ENCODE measurements at regions not wholly inside any gene's neighbourhood (a gene's known extent, or its start where the extent isn't known, plus 50 kb on each side); places are given as distances from the start of the nearest gene placed in this dataset.

GRCh38 chr14:54223831-54224402, 172.9 kb upstream of the CDKN3 start:
- H3K4me3 ChIP-seq, result no peak overlapping the region
- H3K36me3 ChIP-seq, result no peaks in the 10 kb centered on the region
- H3K27me3 ChIP-seq, result no peaks in the 10 kb centered on the region
- DNase-seq (ENCODE audit: low spot score), result no peak
- H3K27ac ChIP-seq, result no peak overlapping the region
- peaks cover 0 to 7% of the 10 kb centered on the region in 2 donors for H3K4me1 ChIP-seq
- H3K9me3 ChIP-seq, result no peaks in the 10 kb centered on the region
- TF ChIP-seq CTCF (IDR thresholded peaks at IDR 0.05), result no peak

- Histone ChIP-seq H3K4me3 (no peak overlapping the region), H3K27me3 (no peaks in the 10 kb centered on the region), H3K9me3 (no peaks in the 10 kb centered on the region), H3K36me3 (no peaks in the 10 kb centered on the region), H3K4me1 (no peaks in the 10 kb centered on the region), H3K27ac (no peak overlapping the region)
- no peak for DNase-seq (ENCODE audit: low spot score)
- TF ChIP-seq CTCF (IDR thresholded peaks at IDR 0.05), result no peak
Observed at GRCh38 chr14:54225457-54226060, 171.2 kb upstream of the CDKN3 start.

DNA sequence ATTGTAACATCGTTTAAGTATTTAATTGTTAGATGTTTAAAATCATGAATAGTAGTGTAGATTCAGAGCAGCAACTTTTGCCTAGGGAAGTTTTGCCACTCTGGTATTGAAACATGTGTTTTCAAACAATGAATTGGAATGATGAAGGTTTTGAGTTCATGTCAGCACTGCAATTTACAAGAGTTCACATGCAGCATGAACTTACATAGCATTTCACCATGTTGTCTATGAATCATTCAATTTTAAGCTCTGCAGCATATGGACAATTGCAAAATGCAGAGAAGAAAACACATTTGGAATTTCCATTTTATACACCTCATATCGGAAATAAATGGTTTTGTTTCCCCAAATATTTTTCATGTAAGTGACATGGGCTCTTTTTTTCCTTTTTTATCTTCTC, 170.7 kb upstream of the CDKN3 start:
- no peaks in the 10 kb centered on the region for H3K36me3 ChIP-seq

DNA sequence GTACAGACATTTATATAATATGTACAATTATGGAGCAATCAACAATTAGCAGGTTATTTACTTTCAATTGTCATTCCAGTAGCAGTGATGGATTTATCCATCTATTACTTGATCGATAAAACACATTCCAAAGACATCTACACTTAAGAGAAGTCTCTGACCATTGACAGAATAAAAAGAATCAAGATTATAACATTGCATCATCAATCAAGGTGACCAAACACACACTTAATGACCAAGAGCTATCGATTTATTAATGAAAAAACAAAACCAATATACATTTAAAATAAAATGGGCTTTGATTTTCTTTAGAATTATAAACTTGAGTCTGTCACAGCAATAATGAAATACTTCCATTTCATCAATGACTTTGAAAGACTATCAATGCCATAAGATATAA, 170.2 kb upstream of the CDKN3 start:
- no peaks in the 10 kb centered on the region for H3K36me3 ChIP-seq
- no peaks in the 10 kb centered on the region for H3K9me3 ChIP-seq
- no peak overlapping the region for H3K4me3 ChIP-seq
- H3K27me3 ChIP-seq, result no peaks in the 10 kb centered on the region
- DNase-seq (ENCODE audit: low spot score), result no peak
- no peak overlapping the region for H3K27ac ChIP-seq
- no peak for TF ChIP-seq CTCF (IDR thresholded peaks at IDR 0.05)
- no peaks in the 10 kb centered on the region for H3K4me1 ChIP-seq

More for the DNA sequence above, 170.7 kb upstream of the CDKN3 start:
- Histone ChIP-seq H3K27me3 (no peaks in the 10 kb centered on the region), H3K27ac (no peak overlapping the region), H3K4me1 (no peaks in the 10 kb centered on the region), H3K9me3 (no peaks in the 10 kb centered on the region), H3K4me3 (no peak overlapping the region)
- TF ChIP-seq CTCF (IDR thresholded peaks at IDR 0.05), result no peak
- no peak for DNase-seq (ENCODE audit: low spot score)

GRCh38 chr14:54229136-54229535, 167.7 kb upstream of the CDKN3 start:
- Histone ChIP-seq H3K4me3 (no peak overlapping the region), H3K27me3 (no peaks in the 10 kb centered on the region), H3K27ac (no peak overlapping the region), H3K36me3 (no peaks in the 10 kb centered on the region), H3K9me3 (no peaks in the 10 kb centered on the region), H3K4me1 (no peaks in the 10 kb centered on the region)
- no peak for TF ChIP-seq CTCF (IDR thresholded peaks at IDR 0.05)
- DNase-seq (ENCODE audit: low spot score), result no peak

DNA sequence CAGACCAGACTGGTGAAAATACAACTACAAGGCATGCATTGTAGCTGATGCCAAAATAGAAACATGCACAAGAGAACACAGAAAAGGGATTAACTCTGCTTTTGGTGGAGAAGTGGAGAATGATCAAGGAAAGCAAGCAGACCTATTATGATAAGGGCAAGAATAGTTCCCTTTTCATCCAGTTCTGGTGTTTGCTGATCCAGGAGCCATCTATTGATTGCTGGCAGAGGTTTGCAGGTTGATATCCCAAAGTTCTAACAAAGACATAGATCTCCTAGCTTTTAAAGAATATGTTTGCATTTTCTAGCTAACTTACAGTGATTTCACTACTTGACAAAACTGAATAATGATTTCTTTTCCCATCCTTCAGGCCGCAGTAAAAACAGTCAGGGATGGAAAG, 166.2 kb upstream of the CDKN3 start:
- no peaks in the 10 kb centered on the region for H3K4me1 ChIP-seq
- DNase-seq (ENCODE audit: low spot score), result no peak
- H3K27ac ChIP-seq, result no peak overlapping the region
- H3K9me3 ChIP-seq, result no peaks in the 10 kb centered on the region
- H3K36me3 ChIP-seq, result no peaks in the 10 kb centered on the region
- no peak overlapping the region for H3K4me3 ChIP-seq
- no peak for TF ChIP-seq CTCF (IDR thresholded peaks at IDR 0.05)
- no peaks in the 10 kb centered on the region for H3K27me3 ChIP-seq

Measured in right atrium auricular region (tissue), 2 donors.